HL-60 (cell line): ENCODE measurements at regions not wholly inside any gene's neighbourhood (a gene's known extent, or its start where the extent isn't known, plus 50 kb on each side); places are given as distances from the start of the nearest gene placed in this dataset.

Experiments
- DNase-seq, 2 experiments: peaks; one replicate each; pipeline ENCODE4 v3.0.0-alpha.2; 2010 to 2020; ENCODE audit warnings: low read depth in 1 of 2, low spot score in 1 of 2
- H3K27ac ChIP-seq: fragments of 250-450 bp; sonication (Bioruptor Pico); replicated peaks from 2 replicates; pipeline ENCODE4 v1.5.1; 2020; ENCODE audit warnings: mild to moderate bottlenecking, moderate library complexity
- H3K27me3 ChIP-seq: fragments of 250-450 bp; sonication (Bioruptor Pico); 2 replicates; pipeline ENCODE4 v1.5.1; 2021; ENCODE audit warnings: mild to moderate bottlenecking, moderate library complexity; ENCODE audit not compliant: insufficient read depth, poor library complexity, severe bottlenecking
- H3K4me3 ChIP-seq: replicated peaks from 2 replicates; pipeline ENCODE4 v1.5.1; 2011; ENCODE audit warnings: mild to moderate bottlenecking, control low read depth, low read length; ENCODE audit not compliant: insufficient read depth
- GABPA ChIP-seq: IDR thresholded peaks from 2 replicates; pipeline ENCODE4 v1.6.1; 2012; ENCODE audit warnings: low read depth
- POLR2AphosphoS5 ChIP-seq: IDR thresholded peaks from 2 replicates; pipeline ENCODE4 v1.6.1; 2012; ENCODE audit warnings: low read depth
- SPI1 ChIP-seq: IDR thresholded peaks from 2 replicates; pipeline ENCODE4 v1.6.1; 2012; ENCODE audit warnings: low read depth, mild to moderate bottlenecking, borderline replicate concordance
- TF ChIP-seq, protein P1 (sequence below): IDR thresholded peaks from one replicate; pipeline ENCODE4 v1.5.1; 2011; ENCODE audit warnings: low read length, control low read depth, inconsistent platforms; ENCODE audit not compliant: insufficient read depth
- TF ChIP-seq, protein P2 (sequence below): IDR thresholded peaks from 2 replicates; pipeline ENCODE4 v1.6.1; 2012; ENCODE audit warnings: low read depth; ENCODE audit not compliant: insufficient replicate concordance

DNA sequence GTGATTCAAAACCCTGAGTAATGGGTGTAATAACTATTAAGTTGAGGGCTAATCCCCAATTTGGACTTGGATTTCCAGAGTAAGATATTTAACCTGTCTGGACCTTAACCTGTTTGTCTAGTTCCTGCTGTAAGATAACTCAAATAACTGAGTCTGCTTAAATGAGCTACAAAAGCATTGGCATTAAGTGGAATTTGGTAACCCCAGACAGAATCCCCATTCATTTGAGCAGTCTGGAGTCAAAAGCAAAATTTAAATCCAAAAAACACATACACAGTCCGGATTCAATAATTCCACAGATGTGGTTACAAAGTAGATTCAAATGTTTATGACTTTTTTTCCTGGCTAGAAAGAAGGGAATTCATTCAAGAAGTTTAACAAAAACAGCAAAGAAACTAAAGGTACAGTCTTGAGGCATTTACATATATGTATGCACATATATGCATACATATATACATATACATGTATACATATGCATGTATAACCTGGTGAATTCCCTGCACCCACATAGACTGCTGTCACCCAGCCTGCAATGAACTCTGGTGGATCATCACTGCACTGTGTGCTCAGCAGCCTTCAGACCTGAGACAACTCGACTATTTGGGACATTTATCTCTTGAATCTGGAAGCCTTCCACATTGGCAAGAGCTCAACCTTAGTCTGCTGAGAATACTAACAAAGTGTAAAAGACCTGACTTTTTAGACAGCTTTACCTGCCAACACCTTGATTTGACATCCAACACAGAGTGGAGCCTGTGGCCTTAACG, 205.4 kb downstream of the LURAP1L start:
- Histone ChIP-seq H3K27me3 (no peaks in the 10 kb centered on the region), H3K4me3 (no peak overlapping the region), H3K27ac (no peak overlapping the region)
- no peak for DNase-seq
- no peak for TF ChIP-seq GABPA
- TF ChIP-seq SPI1 = no peak
- TF ChIP-seq, protein P1, sequence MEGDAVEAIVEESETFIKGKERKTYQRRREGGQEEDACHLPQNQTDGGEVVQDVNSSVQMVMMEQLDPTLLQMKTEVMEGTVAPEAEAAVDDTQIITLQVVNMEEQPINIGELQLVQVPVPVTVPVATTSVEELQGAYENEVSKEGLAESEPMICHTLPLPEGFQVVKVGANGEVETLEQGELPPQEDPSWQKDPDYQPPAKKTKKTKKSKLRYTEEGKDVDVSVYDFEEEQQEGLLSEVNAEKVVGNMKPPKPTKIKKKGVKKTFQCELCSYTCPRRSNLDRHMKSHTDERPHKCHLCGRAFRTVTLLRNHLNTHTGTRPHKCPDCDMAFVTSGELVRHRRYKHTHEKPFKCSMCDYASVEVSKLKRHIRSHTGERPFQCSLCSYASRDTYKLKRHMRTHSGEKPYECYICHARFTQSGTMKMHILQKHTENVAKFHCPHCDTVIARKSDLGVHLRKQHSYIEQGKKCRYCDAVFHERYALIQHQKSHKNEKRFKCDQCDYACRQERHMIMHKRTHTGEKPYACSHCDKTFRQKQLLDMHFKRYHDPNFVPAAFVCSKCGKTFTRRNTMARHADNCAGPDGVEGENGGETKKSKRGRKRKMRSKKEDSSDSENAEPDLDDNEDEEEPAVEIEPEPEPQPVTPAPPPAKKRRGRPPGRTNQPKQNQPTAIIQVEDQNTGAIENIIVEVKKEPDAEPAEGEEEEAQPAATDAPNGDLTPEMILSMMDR = no peak
- TF ChIP-seq, protein P2, sequence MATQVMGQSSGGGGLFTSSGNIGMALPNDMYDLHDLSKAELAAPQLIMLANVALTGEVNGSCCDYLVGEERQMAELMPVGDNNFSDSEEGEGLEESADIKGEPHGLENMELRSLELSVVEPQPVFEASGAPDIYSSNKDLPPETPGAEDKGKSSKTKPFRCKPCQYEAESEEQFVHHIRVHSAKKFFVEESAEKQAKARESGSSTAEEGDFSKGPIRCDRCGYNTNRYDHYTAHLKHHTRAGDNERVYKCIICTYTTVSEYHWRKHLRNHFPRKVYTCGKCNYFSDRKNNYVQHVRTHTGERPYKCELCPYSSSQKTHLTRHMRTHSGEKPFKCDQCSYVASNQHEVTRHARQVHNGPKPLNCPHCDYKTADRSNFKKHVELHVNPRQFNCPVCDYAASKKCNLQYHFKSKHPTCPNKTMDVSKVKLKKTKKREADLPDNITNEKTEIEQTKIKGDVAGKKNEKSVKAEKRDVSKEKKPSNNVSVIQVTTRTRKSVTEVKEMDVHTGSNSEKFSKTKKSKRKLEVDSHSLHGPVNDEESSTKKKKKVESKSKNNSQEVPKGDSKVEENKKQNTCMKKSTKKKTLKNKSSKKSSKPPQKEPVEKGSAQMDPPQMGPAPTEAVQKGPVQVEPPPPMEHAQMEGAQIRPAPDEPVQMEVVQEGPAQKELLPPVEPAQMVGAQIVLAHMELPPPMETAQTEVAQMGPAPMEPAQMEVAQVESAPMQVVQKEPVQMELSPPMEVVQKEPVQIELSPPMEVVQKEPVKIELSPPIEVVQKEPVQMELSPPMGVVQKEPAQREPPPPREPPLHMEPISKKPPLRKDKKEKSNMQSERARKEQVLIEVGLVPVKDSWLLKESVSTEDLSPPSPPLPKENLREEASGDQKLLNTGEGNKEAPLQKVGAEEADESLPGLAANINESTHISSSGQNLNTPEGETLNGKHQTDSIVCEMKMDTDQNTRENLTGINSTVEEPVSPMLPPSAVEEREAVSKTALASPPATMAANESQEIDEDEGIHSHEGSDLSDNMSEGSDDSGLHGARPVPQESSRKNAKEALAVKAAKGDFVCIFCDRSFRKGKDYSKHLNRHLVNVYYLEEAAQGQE = no peak
- TF ChIP-seq POLR2AphosphoS5 = no peak

DNA sequence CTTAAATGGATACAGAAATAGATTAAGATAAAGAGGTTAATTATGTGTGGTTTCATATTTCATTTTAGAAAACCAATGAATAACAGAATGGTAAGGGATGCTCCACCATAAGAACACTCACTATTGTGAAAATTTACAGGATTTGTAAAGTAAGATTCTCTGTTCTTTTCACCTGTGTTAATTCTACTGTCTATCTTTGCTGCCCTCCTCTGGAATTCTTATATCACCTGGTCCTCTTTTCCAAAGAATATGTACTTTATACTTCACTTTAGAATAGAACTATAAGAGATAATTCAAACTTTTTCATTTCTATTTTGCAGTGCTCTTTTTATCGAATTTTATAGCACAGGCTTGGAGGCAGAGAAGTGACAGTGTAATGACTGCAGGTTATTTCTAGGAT, 213.4 kb downstream of the LURAP1L start:
- DNase-seq = no peak
- no peak overlapping the region for H3K27ac ChIP-seq

DNA sequence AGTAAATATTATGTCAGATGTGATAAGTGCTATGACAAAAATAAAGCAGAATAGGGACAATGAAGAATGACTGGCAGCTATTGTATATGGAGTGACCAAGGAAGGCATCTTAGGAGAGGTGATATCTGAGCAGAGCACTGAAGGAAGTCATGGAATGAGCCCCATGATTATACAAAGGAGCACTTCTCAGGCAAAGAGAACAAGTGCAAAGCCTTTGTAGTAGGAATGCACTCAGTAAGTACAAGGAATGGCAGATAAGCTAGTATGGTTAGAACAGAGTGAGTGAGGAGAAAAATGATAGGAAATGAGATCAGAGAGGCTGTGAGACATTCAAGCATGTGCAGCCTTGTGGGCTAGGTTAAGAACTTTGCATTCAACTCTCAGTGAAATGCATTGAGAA, 214.8 kb downstream of the LURAP1L start:
- TF ChIP-seq GABPA (no peak), POLR2AphosphoS5 (no peak), SPI1 (no peak)
- TF ChIP-seq, protein P2 = no peak
- TF ChIP-seq, protein P1 = no peak
- DNase-seq = no peak
- no peak overlapping the region for H3K4me3 ChIP-seq
- no peaks in the 10 kb centered on the region for H3K27me3 ChIP-seq
- H3K27ac ChIP-seq = no peak overlapping the region

More for the DNA sequence above, 213.4 kb downstream of the LURAP1L start:
- TF ChIP-seq POLR2AphosphoS5 (no peak), SPI1 (no peak), GABPA (no peak)
- TF ChIP-seq, protein P2 = no peak
- TF ChIP-seq, protein P1 = no peak
- Histone ChIP-seq H3K27me3 (no peaks in the 10 kb centered on the region), H3K4me3 (no peak overlapping the region)
